Cardiac muscle cell (in vitro differentiated cells and primary cell): ENCODE measurements at regions not wholly inside any gene's neighbourhood (a gene's known extent, or its start where the extent isn't known, plus 50 kb on each side); places are given as distances from the start of the nearest gene placed in this dataset.
"Not testable (repeated sequence)": the region's sequence is repeated elsewhere in the genome, so short reads cannot be mapped to it uniquely, and the experiment has no call there.

Experiments used
- DNase-seq, 2 donors: peaks; one replicate each; pipeline versions ENCODE4 v3.0.0 to v3.0.0-alpha.2; 2010 to 2017; ENCODE audit warnings: low read depth in 1 of 2, low spot score in 1 of 2
- H3K27ac ChIP-seq: fragments of 200-600 bp; sonication (generic); 2 replicates; pipeline ENCODE4 v1.5.1; 2016
- H3K27me3 ChIP-seq: fragments of 200-600 bp; sonication (generic); 2 replicates; pipeline ENCODE4 v1.6.0; 2016; ENCODE audit warnings: control low read depth
- H3K36me3 ChIP-seq: fragments of 200-600 bp; sonication (generic); 2 replicates; pipeline ENCODE4 v1.5.1; 2016; ENCODE audit warnings: control low read depth
- H3K4me1 ChIP-seq: fragments of 200-600 bp; sonication (generic); 2 replicates; pipeline ENCODE4 v1.8.1; 2017; ENCODE audit warnings: low read depth, mild to moderate bottlenecking, mixed run types
- H3K4me3 ChIP-seq: fragments of 200-600 bp; sonication (generic); 2 replicates; pipeline ENCODE4 v1.5.1; 2016; ENCODE audit warnings: mild to moderate bottlenecking
- H3K9me3 ChIP-seq: fragments of 200-600 bp; sonication (generic); 2 replicates; pipeline ENCODE4 v1.5.1; 2017; ENCODE audit warnings: low read depth, mild to moderate bottlenecking, control low read depth
- CTCF ChIP-seq: IDR thresholded peaks from 2 replicates; pipeline ENCODE4 v1.5.1; 2012; ENCODE audit warnings: low read depth, mild to moderate bottlenecking, low read length

- no peak overlapping the region for H3K4me3 ChIP-seq
- H3K27ac ChIP-seq, result no peak overlapping the region
- no peaks in the 10 kb centered on the region for H3K9me3 ChIP-seq
- DNase-seq, result no peak
- H3K36me3 ChIP-seq, result no peaks in the 10 kb centered on the region
- H3K27me3 ChIP-seq, result no peaks in the 10 kb centered on the region
- no peak for TF ChIP-seq CTCF
- H3K4me1 ChIP-seq, result no peaks in the 10 kb centered on the region
Observed at GRCh38 chr10:27380929-27381358, 123.2 kb upstream of the RAB18 start.

GRCh38 chr10:27379041-27379440, 125.1 kb upstream of the RAB18 start:
- H3K4me1 ChIP-seq, H3K27ac ChIP-seq, H3K9me3 ChIP-seq, H3K4me3 ChIP-seq, H3K27me3 ChIP-seq, H3K36me3 ChIP-seq, DNase-seq: not testable (repeated sequence)

- no peak for TF ChIP-seq CTCF
- H3K9me3 ChIP-seq, result no peaks in the 10 kb centered on the region
- no peaks in the 10 kb centered on the region for H3K36me3 ChIP-seq
- no peaks in the 10 kb centered on the region for H3K27me3 ChIP-seq
- no peak overlapping the region for H3K4me3 ChIP-seq
- H3K27ac ChIP-seq, result no peak overlapping the region
- DNase-seq, result no peak
- no peaks in the 10 kb centered on the region for H3K4me1 ChIP-seq
Observed at GRCh38 chr10:27373566-27374160, 130.4 kb upstream of the RAB18 start.

GRCh38 chr10:27372095-27372494, 131.5 kb upstream of the ACBD5 start:
- no peak for TF ChIP-seq CTCF
- H3K9me3 ChIP-seq, result no peaks in the 10 kb centered on the region
- no peak for DNase-seq
- H3K4me1 ChIP-seq, result no peaks in the 10 kb centered on the region
- H3K27me3 ChIP-seq, result no peaks in the 10 kb centered on the region
- no peak overlapping the region for H3K4me3 ChIP-seq
- no peaks in the 10 kb centered on the region for H3K36me3 ChIP-seq
- no peak overlapping the region for H3K27ac ChIP-seq

GRCh38 chr10:27371375-27371774, 130.8 kb upstream of the ACBD5 start:
- H3K27me3 ChIP-seq, DNase-seq, H3K4me3 ChIP-seq, H3K36me3 ChIP-seq, H3K4me1 ChIP-seq, H3K27ac ChIP-seq, H3K9me3 ChIP-seq: not testable (repeated sequence)

GRCh38 chr10:27369880-27370279, 129.3 kb upstream of the ACBD5 start:
- no peaks in the 10 kb centered on the region for H3K4me1 ChIP-seq
- no peaks in the 10 kb centered on the region for H3K9me3 ChIP-seq
- DNase-seq, result peak in 1 of 2 donors; percentile 12
- no peaks in the 10 kb centered on the region for H3K36me3 ChIP-seq
- TF ChIP-seq CTCF, result no peak
- no peak overlapping the region for H3K4me3 ChIP-seq
- no peaks in the 10 kb centered on the region for H3K27me3 ChIP-seq
- no peak overlapping the region for H3K27ac ChIP-seq

- H3K36me3 ChIP-seq, result no peaks in the 10 kb centered on the region
- H3K4me3 ChIP-seq, result no peak overlapping the region
- H3K4me1 ChIP-seq, result no peaks in the 10 kb centered on the region
- H3K27ac ChIP-seq, result no peak overlapping the region
- H3K27me3 ChIP-seq, result no peaks in the 10 kb centered on the region
- no peak for TF ChIP-seq CTCF
- no peak for DNase-seq
- no peaks in the 10 kb centered on the region for H3K9me3 ChIP-seq
Observed at GRCh38 chr10:27368706-27369105, 128.1 kb upstream of the ACBD5 start.
